ENCODE measurements at regions not wholly inside any gene's neighbourhood (a gene's known extent, or its start where the extent isn't known, plus 50 kb on each side); places are given as distances from the start of the nearest gene placed in this dataset.
"Not testable (repeated sequence)": the region's sequence is repeated elsewhere in the genome, so short reads cannot be mapped to it uniquely, and the experiment has no call there.

DNA sequence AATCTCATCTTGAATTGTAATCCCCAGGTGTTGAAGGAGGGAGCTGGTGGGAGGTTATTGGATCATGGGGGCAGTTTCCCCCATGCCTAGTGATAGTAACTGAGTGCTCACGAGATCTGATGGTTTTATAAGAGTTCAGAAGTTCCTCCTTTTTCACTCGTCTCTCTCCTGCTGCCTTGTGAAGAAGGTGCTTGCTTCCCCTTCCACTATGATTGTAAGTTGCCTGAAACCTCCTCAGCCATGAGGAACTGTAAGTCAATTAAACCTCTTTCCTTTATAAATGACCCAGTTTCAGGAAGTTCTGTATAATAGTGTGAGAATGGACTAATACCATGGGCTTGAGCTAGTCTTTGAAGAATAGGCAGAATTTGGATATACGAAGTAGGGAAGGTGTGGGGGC is 113.9 kb downstream of the RIN2 start:
- no peaks in the 10 kb centered on the region for H3K9me3 ChIP-seq (ENCODE audit: insufficient read depth, low read depth, low read length)
- no peak overlapping the region for H3K4me3 ChIP-seq (ENCODE audit: low read length)
- no peaks in the 10 kb centered on the region for H3K4me1 ChIP-seq (ENCODE audit: insufficient read depth, low read length)
- H3K9ac ChIP-seq (ENCODE audit: low read depth, low read length) = no peak overlapping the region
- H3K36me3 ChIP-seq (ENCODE audit: insufficient read depth, low read length) = no peaks in the 10 kb centered on the region
- no peaks in the 10 kb centered on the region for H3K27me3 ChIP-seq (ENCODE audit: insufficient read depth, low read length)
- WGBS = 93% methylated on average over 3 of the region's 3 CpGs
- H3K27ac ChIP-seq (ENCODE audit: low read depth, low read length) = no peak overlapping the region

DNA sequence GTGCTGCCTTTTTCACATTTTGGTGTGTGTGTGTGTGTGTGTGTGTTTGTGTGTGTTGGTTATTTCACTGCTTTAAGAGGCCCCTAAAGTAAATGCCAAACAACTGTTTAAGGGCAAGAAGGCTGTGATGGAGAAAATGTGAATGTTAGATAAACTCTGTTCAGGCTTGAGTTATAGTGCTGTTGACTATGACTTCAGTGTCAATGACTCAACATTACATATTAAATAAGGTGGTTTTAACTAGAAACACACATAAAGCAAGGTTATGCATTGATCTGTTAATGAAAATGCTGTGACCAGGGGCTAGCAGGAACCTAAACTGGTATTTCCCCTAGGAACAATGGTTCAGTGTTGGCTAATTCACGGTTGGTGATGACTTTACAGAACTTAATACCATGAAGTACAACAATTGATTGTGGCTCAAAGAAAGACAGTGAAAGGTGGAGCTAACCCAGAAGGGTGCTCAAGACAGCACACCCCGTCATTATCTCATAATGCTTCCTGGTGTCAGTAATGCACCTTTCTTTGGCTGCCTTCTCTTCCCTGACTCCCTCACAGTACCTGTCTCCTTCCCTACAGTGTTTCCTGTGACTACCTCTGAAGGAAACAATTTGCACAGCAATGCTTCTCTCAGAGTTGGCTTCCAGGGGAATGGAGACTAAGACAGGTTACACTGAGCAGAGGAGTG is 116.1 kb downstream of the RIN2 start:
- 93% methylated on average over 2 of the region's 2 CpGs for WGBS

DNA sequence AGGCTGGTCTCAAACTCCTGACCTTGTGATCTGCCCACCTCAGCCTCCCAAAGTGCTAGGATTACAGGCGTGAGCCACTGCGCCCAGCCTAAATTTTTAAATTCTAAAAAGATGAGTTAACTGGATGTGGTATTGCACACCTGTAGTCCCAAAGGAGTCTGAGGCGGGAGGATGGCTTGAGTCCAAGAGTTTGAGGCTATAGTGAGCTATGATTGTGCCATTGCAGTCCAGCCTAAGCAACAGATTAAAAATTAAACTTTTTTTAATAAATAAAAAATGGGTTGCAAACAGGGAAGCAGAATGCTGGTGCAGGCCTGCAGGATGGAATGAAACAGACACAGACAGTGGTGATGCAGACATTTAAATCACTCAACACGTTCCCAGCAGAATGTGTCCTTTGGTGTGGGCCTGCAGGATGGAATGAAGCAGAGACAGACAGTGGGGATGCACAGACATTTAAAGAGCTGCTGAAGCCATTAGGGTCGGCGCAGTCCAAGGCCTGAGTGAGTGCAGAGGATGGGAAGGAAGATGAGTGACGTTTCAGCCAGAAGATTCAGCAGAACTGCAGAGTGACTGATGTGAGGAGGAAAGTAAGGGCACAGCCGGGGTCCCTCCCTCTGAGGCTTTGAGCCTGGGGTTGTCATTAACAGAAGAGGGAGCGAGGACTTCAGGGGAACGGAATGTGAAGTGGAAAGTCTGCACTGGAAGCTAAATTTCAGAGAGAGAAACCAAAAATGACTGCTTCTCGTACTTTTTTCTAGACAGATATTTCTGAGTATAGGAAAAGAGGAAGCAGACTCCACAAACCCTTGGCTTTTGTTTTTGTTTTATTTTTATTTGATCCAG is 117.5 kb downstream of the RIN2 start:
- H3K9ac ChIP-seq (ENCODE audit: low read depth, low read length) = no peak overlapping the region

More for the DNA sequence above, 116.1 kb downstream of the RIN2 start:
- Histone ChIP-seq H3K9me3 (ENCODE audit: insufficient read depth, low read depth, low read length) (no peaks in the 10 kb centered on the region), H3K36me3 (ENCODE audit: insufficient read depth, low read length) (no peaks in the 10 kb centered on the region), H3K4me1 (ENCODE audit: insufficient read depth, low read length) (no peaks in the 10 kb centered on the region), H3K27ac (ENCODE audit: low read depth, low read length) (no peak overlapping the region), H3K4me3 (ENCODE audit: low read length) (no peak overlapping the region), H3K9ac (ENCODE audit: low read depth, low read length) (no peak overlapping the region), H3K27me3 (ENCODE audit: insufficient read depth, low read length) (no peaks in the 10 kb centered on the region)

DNA sequence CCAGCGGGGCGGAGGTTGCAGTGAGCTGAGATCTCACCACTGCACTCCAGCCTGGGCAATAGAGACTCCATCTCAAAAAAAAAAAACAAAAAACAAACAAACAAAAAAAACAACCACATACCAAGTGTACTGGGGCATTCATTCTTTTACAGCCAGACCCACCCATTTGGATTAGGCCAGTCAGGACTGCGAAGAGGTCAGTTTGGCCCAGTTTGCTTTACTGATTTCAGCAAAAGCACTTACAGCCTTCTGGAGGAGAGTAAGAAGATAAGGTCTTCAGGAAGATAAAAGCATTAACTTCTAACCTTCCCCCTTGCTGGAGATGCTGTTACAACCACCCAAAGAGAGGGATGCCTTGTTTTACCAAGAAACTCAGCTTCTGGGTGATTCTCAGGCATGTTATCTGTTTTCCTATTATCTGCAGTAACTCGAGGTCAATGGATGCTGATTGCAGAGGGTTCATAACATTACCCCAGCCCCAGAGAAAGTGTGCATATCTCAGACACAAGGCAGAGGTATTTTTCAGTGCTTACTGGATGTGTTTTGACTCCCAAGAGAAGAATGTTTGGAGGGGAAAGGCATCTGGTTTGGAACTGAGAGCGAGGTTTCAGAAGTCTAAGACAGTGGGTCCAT is 118.9 kb downstream of the RIN2 start:
- H3K4me1 ChIP-seq (ENCODE audit: insufficient read depth, low read length) = peaks cover 4% of the 10 kb centered on the region; the same call in 1 of the 2 replicates
- no peaks in the 10 kb centered on the region for H3K9me3 ChIP-seq (ENCODE audit: insufficient read depth, low read depth, low read length)
- no peak overlapping the region for H3K9ac ChIP-seq (ENCODE audit: low read depth, low read length)
- H3K27ac ChIP-seq (ENCODE audit: low read depth, low read length) = no peak overlapping the region
- H3K27me3 ChIP-seq (ENCODE audit: insufficient read depth, low read length) = no peaks in the 10 kb centered on the region
- H3K4me3 ChIP-seq (ENCODE audit: low read length) = no peak overlapping the region
- 91% methylated on average over 5 of the region's 5 CpGs for WGBS
- H3K36me3 ChIP-seq (ENCODE audit: insufficient read depth, low read length) = no peaks in the 10 kb centered on the region

More for the DNA sequence above, 117.5 kb downstream of the RIN2 start:
- WGBS = 83% methylated on average over 11 of the region's 11 CpGs
- Histone ChIP-seq H3K4me3 (ENCODE audit: low read length) (no peak overlapping the region), H3K4me1 (ENCODE audit: insufficient read depth, low read length) (peaks cover under 1% of the 10 kb centered on the region; the same call in 1 of the 2 replicates), H3K36me3 (ENCODE audit: insufficient read depth, low read length) (no peaks in the 10 kb centered on the region), H3K9me3 (ENCODE audit: insufficient read depth, low read depth, low read length) (no peaks in the 10 kb centered on the region), H3K27ac (ENCODE audit: low read depth, low read length) (no peak overlapping the region), H3K27me3 (ENCODE audit: insufficient read depth, low read length) (no peaks in the 10 kb centered on the region)

DNA sequence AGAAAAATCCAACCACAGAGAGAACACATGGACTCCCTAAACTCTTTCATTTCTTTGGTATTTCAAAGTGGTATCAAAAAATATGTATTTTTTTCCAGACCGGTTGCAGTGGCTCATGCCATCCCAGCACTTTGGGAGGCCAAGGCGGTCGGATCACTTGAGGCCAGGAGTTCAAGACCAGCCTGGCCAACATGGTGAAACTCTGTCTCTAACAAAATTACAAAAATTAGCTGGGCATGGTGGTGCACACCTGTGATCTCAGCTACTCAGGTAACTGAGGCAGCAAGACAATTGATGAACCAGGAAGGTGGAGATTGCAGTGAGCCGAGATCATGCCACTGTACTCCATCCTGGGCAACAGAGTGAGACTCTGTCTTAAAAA is 121.8 kb downstream of the RIN2 start:
- not testable (repeated sequence) for H3K27ac ChIP-seq (ENCODE audit: low read depth, low read length); H3K36me3 ChIP-seq (ENCODE audit: insufficient read depth, low read length); H3K9ac ChIP-seq (ENCODE audit: low read depth, low read length); H3K9me3 ChIP-seq (ENCODE audit: insufficient read depth, low read depth, low read length); H3K4me1 ChIP-seq (ENCODE audit: insufficient read depth, low read length); H3K4me3 ChIP-seq (ENCODE audit: low read length); H3K27me3 ChIP-seq (ENCODE audit: insufficient read depth, low read length)
- WGBS = 94% methylated on average over 4 of the region's 4 CpGs

DNA sequence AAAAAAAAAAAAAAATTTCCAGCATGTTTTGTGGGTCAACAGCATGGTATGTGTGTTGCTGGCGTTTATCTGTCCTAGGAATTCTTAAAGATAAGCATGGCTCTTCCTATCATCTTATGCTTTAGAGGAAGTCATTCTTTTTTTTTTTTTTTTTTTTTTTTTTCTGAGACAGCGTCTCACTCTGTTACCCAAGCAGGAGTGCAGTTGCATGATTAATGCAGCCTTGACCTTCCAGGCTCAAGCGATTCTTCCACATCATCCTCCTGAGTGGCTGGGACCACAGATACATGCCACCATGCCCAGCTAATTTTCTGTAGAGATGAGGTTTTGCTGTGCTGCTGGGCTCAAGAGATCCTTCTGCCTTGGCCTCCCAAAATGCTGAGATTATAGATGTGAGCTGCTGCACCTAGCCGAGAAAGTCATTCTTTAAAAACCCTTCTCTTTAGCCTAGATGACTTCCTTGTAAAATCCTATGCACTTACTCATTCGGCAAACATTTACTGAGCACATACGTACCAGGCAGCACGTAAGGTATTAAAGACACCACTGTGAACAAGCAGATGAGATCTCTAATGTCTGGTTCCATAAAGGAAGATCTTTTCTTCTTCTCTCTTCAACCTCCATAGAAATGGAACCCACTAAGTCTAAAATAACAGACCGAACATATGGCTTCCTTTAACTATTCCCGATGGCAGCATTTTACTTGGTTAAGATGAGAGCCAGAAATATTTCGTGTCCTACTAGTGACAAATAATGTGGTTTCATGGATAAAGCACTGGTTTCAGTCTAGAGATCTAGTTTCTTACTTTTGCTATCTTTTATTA is 122.4 kb downstream of the RIN2 start:
- Histone ChIP-seq H3K27me3 (ENCODE audit: insufficient read depth, low read length) (no peaks in the 10 kb centered on the region), H3K4me1 (ENCODE audit: insufficient read depth, low read length) (peaks cover 4% of the 10 kb centered on the region), H3K36me3 (ENCODE audit: insufficient read depth, low read length) (no peaks in the 10 kb centered on the region), H3K9ac (ENCODE audit: low read depth, low read length) (no peak overlapping the region), H3K27ac (ENCODE audit: low read depth, low read length) (no peak overlapping the region), H3K9me3 (ENCODE audit: insufficient read depth, low read depth, low read length) (no peaks in the 10 kb centered on the region), H3K4me3 (ENCODE audit: low read length) (no peak overlapping the region)
- WGBS = 93% methylated on average over 9 of the region's 10 CpGs

DNA sequence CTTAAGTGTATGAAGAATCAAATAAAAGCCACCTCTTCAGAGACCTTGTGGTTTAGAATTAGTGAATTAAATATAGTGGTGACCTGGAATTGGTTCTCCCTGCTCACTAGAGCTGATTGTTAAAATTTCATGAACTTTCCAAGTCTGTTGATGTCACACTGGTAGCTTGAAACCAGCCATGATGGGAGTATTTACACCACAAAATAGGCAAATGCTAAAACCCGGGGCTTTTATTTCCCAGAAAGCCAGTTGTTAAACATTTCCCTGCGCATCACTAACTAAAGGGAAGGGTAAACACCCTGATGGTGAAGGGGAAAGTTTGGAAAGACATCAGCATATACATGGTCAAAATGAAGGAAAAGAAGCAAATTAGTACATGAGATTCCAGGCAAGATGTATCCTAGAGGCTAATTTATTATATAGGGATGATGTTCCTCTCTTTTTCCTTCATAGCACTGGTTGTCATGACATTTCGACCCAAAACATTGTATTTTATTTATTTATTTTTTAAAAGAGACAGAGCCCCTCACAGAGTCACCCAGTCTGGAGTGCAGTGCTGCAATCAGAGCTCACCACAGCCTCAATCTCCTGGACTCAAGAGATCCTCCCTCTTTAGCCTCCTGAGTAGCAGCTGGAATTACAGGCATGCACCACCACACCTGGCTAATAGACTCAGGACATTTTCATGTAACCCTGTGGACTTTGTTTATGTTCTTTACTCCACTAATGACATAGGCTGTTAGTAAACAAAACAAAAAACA is 123.2 kb downstream of the RIN2 start:
- Histone ChIP-seq H3K36me3 (ENCODE audit: insufficient read depth, low read length) (no peaks in the 10 kb centered on the region), H3K4me3 (ENCODE audit: low read length) (no peak overlapping the region), H3K27ac (ENCODE audit: low read depth, low read length) (no peak overlapping the region), H3K4me1 (ENCODE audit: insufficient read depth, low read length) (peaks cover 8% of the 10 kb centered on the region), H3K9ac (ENCODE audit: low read depth, low read length) (no peak overlapping the region), H3K27me3 (ENCODE audit: insufficient read depth, low read length) (no peaks in the 10 kb centered on the region), H3K9me3 (ENCODE audit: insufficient read depth, low read depth, low read length) (no peaks in the 10 kb centered on the region)
- 93% methylated on average over 2 of the region's 3 CpGs for WGBS

DNA sequence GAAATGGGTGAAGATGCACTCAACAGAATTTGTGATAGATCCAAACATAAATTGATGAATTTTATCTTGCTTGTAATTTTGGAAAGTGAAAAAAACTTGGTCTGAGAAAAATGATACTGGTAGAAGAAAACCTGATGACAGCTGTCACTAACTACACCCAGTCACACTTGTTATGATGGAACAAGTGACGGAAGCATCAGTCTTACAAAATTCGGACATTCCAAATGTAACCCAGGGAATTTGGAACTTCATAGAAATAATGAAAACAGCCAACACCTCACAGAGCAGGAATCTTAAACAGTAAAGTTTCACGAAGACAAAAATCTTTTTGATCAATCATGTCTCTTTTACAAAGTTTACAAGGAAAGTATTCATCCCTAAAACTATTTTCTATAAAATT is 123.9 kb downstream of the RIN2 start:
- no peak overlapping the region for H3K27ac ChIP-seq (ENCODE audit: low read depth, low read length)
- H3K27me3 ChIP-seq (ENCODE audit: insufficient read depth, low read length) = no peaks in the 10 kb centered on the region
- 97% methylated on average over 3 of the region's 3 CpGs for WGBS
- H3K9me3 ChIP-seq (ENCODE audit: insufficient read depth, low read depth, low read length) = no peaks in the 10 kb centered on the region
- H3K4me1 ChIP-seq (ENCODE audit: insufficient read depth, low read length) = peaks cover 13% of the 10 kb centered on the region
- no peaks in the 10 kb centered on the region for H3K36me3 ChIP-seq (ENCODE audit: insufficient read depth, low read length)
- H3K9ac ChIP-seq (ENCODE audit: low read depth, low read length) = no peak overlapping the region
- no peak overlapping the region for H3K4me3 ChIP-seq (ENCODE audit: low read length)

DNA sequence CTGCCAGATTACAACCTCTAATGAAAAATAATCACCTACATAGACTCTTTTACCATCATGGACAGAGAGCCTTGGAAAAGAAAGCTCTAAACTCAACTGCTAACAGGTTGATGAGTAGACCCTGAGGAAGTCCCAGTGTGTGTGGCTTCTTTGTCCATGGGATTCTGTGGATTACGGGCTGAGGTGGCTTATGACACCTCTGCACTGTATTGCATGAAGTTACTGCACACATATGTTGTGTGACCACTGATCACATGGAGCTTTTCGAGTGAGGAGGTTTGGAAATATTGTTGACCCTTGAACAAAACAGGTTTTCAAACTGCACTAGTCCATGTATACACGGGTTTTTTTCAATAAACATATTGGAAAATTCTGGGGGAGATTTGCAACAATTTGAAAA is 124.4 kb downstream of the RIN2 start:
- no peak overlapping the region for H3K27ac ChIP-seq (ENCODE audit: low read depth, low read length)

DNA sequence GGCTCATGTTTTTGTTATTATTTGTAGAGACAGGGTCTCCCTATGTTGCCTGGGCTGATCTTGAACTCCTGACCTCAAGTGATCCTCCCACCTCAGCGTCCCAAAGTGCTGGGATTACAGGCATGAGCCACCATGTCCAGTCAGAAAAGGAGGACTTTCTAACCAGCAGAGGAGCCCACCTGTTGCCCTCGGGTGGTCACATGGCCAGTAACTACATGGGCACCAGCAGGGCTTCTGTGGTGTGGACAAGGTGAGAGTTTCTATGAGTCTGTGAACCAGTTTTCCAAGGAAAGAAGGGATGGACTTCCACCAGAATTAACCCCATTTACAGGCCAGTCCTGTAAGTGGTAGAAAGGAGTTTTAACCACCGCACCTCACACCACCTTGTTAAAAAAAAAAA is 125.4 kb downstream of the RIN2 start:
- Histone ChIP-seq H3K27ac (ENCODE audit: low read depth, low read length) (no peak overlapping the region), H3K4me3 (ENCODE audit: low read length) (no peak overlapping the region), H3K27me3 (ENCODE audit: insufficient read depth, low read length) (no peaks in the 10 kb centered on the region), H3K9me3 (ENCODE audit: insufficient read depth, low read depth, low read length) (no peaks in the 10 kb centered on the region), H3K36me3 (ENCODE audit: insufficient read depth, low read length) (no peaks in the 10 kb centered on the region), H3K9ac (ENCODE audit: low read depth, low read length) (no peak overlapping the region), H3K4me1 (ENCODE audit: insufficient read depth, low read length) (peaks cover 13% of the 10 kb centered on the region)
- 95% methylated on average over 2 of the region's 3 CpGs for WGBS

More for the DNA sequence above, 124.4 kb downstream of the RIN2 start:
- H3K36me3 ChIP-seq (ENCODE audit: insufficient read depth, low read length) = no peaks in the 10 kb centered on the region
- no peaks in the 10 kb centered on the region for H3K9me3 ChIP-seq (ENCODE audit: insufficient read depth, low read depth, low read length)
- no peak overlapping the region for H3K9ac ChIP-seq (ENCODE audit: low read depth, low read length)
- H3K4me3 ChIP-seq (ENCODE audit: low read length) = no peak overlapping the region
- H3K27me3 ChIP-seq (ENCODE audit: insufficient read depth, low read length) = no peaks in the 10 kb centered on the region
- 96% methylated on average over 3 of the region's 3 CpGs for WGBS
- peaks cover 13% of the 10 kb centered on the region for H3K4me1 ChIP-seq (ENCODE audit: insufficient read depth, low read length)

Measured in HUES64 (cell line).